ENCODE measurements at regions not wholly inside any gene's neighbourhood (a gene's known extent, or its start where the extent isn't known, plus 50 kb on each side); places are given as distances from the start of the nearest gene placed in this dataset.

GRCh38 chr4:133775469-133775868 is 426.1 kb downstream of the PABPC4L start:
- intact Hi-C loops (cut with micrococcal nuclease; ENCODE audit: unreplicated experiment): no loop called here

GRCh38 chr4:133759428-133759827 is 442.2 kb downstream of the PABPC4L start:
- no peak for TF ChIP-seq TCF7L2 (IDR thresholded peaks at IDR 0.05; ENCODE audit: low read depth, low read length)
- TF ChIP-seq POLR2AphosphoS5 (IDR thresholded peaks at IDR 0.05; ENCODE audit: low read depth, low read length): no peak
- TF ChIP-seq CTCF (IDR thresholded peaks at IDR 0.05): no peak
- TF ChIP-seq SIN3A (IDR thresholded peaks at IDR 0.05; ENCODE audit: borderline replicate concordance, insufficient read depth, low read depth, low read length): no peak
- TF ChIP-seq REST (IDR thresholded peaks at IDR 0.05; ENCODE audit: insufficient read depth in 1 of 2, low read depth in 2 of 2, low read length in 1 of 2): no peak
- Histone ChIP-seq H3K4me1 (ENCODE audit: control insufficient read depth, insufficient read depth, low read length) (no peaks in the 10 kb centered on the region), H3K4me3 (ENCODE audit: low read depth in 2 of 2, low read length in 2 of 2) (no peak overlapping the region), H3K36me3 (ENCODE audit: control insufficient read depth, insufficient read depth, low read length) (no peaks in the 10 kb centered on the region), H3K27ac (ENCODE audit: low read length) (no peak overlapping the region), H3K9me3 (ENCODE audit: control insufficient read depth, insufficient read depth, low read depth, low read length) (no peaks in the 10 kb centered on the region), H3K27me3 (ENCODE audit: control insufficient read depth, insufficient read depth, low read length) (no peaks in the 10 kb centered on the region)
- in situ Hi-C loops (cut with HindIII; ENCODE audit: low pct_unique_long_range_greater_than_20kb, low sequenced_read_pairs) (no loop called here), intact Hi-C loops (cut with micrococcal nuclease; ENCODE audit: unreplicated experiment) (no loop called here)
- no peak for DNase-seq (ENCODE audit: low read depth, low spot score)
- no peak for ATAC-seq
- POLR2A ChIA-PET: no interaction called here
- CTCF ChIA-PET: no interaction called here
- BruUV-seq (replicated peaks): no TSS peak

More at GRCh38 chr4:133775469-133775868, 426.1 kb downstream of the PABPC4L start:
- no TSS peak for BruUV-seq (replicated peaks)
- in situ Hi-C loops (cut with HindIII; ENCODE audit: low pct_unique_long_range_greater_than_20kb, low sequenced_read_pairs): no loop called here
- Histone ChIP-seq H3K4me1 (ENCODE audit: control insufficient read depth, insufficient read depth, low read length) (no peaks in the 10 kb centered on the region), H3K27ac (ENCODE audit: low read length) (no peak overlapping the region), H3K4me3 (ENCODE audit: low read depth in 2 of 2, low read length in 2 of 2) (no peak overlapping the region), H3K27me3 (ENCODE audit: control insufficient read depth, insufficient read depth, low read length) (no peaks in the 10 kb centered on the region), H3K36me3 (ENCODE audit: control insufficient read depth, insufficient read depth, low read length) (no peaks in the 10 kb centered on the region), H3K9me3 (ENCODE audit: control insufficient read depth, insufficient read depth, low read depth, low read length) (no peaks in the 10 kb centered on the region)
- ChIA-PET CTCF (no interaction called here), POLR2A (no interaction called here)
- ATAC-seq (no peak), DNase-seq (ENCODE audit: low read depth, low spot score) (no peak)
- no peak for TF ChIP-seq REST (IDR thresholded peaks at IDR 0.05; ENCODE audit: insufficient read depth in 1 of 2, low read depth in 2 of 2, low read length in 1 of 2)
- TF ChIP-seq CTCF (IDR thresholded peaks at IDR 0.05): no peak
- no peak for TF ChIP-seq SIN3A (IDR thresholded peaks at IDR 0.05; ENCODE audit: borderline replicate concordance, insufficient read depth, low read depth, low read length)
- no peak for TF ChIP-seq TCF7L2 (IDR thresholded peaks at IDR 0.05; ENCODE audit: low read depth, low read length)
- TF ChIP-seq POLR2AphosphoS5 (IDR thresholded peaks at IDR 0.05; ENCODE audit: low read depth, low read length): no peak

Data from Panc1 (cell line).